Muscle of back (tissue), 3 donors: ENCODE measurements at regions not wholly inside any gene's neighbourhood (a gene's known extent, or its start where the extent isn't known, plus 50 kb on each side); places are given as distances from the start of the nearest gene placed in this dataset.

ENCODE experiments used
- DNase-seq, 3 donors: peaks; one replicate each; pipeline versions ENCODE4 v3.0.0 to v3.0.0-alpha.2; 2013

GRCh38 chr3:43207628-43208085, 78.7 kb upstream of the SNRK start:
- no peak for DNase-seq

GRCh38 chr3:43206632-43207031, 79.7 kb upstream of the SNRK start:
- no peak for DNase-seq

- DNase-seq, result no peak
Measured at GRCh38 chr3:43206105-43206504, 80.2 kb upstream of the SNRK start.

DNA sequence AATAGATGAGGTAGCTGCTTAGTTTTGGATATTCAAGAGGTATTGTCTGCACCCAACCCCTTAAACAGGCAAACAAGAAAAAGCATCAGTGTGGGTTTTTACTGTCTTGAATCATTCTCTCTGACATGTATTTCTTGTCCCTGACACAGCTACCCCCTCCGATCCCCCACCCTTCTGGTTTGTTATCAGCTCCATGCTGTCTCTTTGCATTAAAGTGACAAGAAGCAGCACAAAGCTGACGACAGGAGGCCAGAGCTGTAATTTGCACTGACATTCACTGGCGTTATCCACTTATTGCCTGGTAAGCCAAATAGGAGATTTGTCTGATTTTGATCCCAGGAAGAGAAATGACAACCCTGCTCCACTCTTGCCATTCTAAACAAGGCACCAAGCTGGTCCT, 83.3 kb upstream of the SNRK start:
- no peak for DNase-seq

DNA sequence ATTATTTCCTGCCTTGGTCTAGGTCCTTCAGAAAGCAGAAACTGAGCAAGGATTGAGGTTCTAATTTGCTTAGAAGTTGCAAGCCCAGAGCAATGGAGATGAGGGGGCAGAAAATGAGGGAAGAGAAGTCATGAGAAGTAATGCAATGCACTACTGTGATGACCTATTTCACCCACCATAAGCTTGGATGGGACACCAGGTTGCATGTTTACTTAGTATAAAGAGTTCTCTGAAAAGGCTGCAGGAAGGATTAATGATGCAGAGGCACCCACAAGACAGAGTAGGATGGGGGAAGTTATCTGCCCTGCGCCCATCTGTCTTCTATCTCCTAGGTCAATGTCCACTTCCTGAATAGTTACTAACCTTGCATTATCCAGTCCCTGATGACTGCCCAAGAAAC, 84.8 kb upstream of the SNRK start:
- DNase-seq, result no peak

DNA sequence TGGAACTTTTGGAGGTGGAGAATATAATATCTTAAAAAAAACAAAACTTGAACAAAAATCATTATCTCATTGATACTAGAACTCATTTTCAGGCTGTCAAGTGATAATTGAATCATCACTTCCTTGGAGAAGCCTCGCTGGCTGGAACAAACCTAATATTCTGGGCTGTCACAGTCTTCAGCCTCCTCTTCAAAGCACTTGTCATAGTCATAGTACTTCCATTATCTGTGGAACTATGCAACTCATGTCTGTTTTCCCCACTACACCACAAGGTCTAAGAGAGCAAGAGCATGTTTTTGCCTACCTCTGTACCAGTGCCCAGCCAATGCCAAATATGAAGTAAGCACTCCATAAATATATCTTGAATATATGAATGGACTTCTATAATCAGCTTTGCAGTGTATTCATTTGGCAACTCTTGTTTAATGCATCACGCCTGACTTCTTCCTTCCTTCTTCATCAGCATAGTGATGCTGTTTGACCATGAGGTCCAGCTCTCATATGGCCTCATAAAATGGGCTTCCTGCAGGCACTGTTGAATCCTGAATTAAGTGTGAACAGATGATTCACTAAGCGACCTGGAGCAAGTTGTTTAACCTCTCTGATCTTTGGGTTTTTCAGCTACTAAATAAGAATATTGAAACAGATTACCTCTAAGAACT, 86.6 kb upstream of the SNRK start:
- no peak for DNase-seq

- DNase-seq, result no peak
Measured at GRCh38 chr3:43198791-43199644, 87.3 kb upstream of the SNRK start.

DNA sequence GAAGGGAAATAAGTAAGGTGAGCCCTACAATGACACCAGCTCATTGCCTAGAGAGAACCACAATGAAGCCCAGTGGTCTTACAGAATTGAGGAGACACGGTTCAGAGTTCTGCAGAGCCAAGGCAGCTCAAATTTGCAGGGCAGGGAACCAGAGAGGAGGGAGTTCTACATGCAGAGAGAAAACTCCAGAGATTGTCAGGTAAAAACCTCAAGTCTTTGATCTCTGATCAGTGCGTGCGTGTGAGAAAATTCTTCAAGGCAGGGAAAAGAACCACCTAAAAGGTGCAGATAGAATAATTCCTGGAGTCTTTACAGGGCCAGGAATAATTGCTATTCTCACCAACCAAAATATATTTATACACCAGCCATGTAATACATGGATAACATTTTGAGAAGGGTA, 88.0 kb upstream of the SNRK start:
- no peak for DNase-seq

- no peak for DNase-seq
Measured at GRCh38 chr3:43197181-43197580, 89.2 kb upstream of the SNRK start.

- DNase-seq, result no peak
Measured at GRCh38 chr3:43196721-43197120, 89.6 kb upstream of the SNRK start.

- DNase-seq, result no peak
Measured at GRCh38 chr3:43195115-43195498, 89.2 kb upstream of the POMGNT2 start.

- DNase-seq, result no peak
Measured at GRCh38 chr3:43194490-43195114, 88.7 kb upstream of the POMGNT2 start.

DNA sequence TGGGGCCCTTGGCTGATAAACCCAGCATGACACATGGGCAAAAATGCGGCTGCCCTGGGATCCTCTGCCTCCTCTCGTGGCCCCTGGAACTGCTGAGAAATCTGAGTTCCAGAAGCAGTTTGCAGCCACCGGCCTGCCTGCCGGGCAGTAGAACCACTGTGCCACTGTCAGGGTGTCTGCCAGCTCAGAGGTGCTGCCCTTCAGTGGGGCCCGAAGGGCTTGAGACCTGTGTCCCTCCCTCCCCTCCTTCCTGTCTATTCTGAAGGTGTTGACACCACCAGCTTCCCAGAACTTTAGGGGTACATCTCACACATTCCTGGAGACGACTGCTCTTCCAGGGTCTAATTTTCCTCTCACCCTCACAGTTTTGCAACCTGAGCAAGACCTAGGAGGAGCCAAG, 88.2 kb upstream of the POMGNT2 start:
- DNase-seq, result no peak

- DNase-seq, result no peak
Measured at GRCh38 chr3:43192028-43192427, 86.1 kb upstream of the POMGNT2 start.

- no peak for DNase-seq
Measured at GRCh38 chr3:43191116-43191515, 85.2 kb upstream of the POMGNT2 start.

DNA sequence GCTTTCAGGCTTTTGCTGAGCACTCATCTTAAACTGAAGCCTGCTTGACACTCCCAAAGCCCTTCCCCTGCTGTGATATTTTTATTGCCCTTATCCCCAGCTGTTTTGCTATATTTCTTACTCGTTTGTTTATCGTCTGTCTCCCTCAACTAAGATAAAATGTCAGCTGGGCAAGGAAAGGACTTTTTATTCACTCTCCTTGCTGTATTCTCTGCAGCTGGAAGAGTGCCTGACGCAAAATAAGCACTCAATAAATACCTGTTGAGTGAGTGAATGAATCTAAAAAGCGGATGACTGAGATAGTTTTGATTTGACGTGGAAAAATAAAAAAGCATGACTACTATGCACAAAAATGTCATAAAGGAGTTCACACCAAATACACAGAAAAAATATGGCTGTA, 84.8 kb upstream of the POMGNT2 start:
- DNase-seq, result peak in 1 of 3 donors; percentile 66

DNA sequence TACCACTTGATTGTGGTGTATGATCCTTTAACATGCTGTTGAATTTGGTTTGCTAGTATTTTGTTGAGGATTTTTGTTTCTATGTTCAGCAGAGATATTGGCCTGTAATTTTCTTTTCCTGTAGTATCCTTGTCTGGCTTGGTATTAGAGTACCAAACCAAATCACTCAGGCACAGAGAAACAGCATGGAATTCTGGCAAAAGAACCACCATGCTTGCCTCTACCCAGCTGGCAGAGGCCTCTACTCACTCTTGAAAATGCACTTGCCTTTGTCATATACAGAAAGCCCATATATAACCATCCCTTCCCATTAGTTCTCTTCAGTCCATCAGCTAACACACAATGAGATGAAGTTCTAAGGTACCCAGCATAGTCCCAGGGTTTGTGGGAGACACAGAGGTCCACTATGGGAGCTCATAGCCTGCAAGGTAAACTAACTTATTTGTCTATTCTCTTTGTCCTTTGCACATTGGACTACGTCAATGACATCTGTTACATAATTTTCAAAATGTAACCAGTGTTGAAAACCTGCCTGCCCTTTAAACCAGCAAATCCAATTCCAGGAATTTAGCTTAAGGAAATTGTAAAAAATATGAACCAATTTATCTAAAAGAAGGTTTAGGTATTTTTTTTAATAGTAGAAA, 82.1 kb upstream of the POMGNT2 start:
- DNase-seq, result no peak

- DNase-seq, result no peak
Measured at GRCh38 chr3:43185983-43186314, 80.1 kb upstream of the POMGNT2 start.

DNA sequence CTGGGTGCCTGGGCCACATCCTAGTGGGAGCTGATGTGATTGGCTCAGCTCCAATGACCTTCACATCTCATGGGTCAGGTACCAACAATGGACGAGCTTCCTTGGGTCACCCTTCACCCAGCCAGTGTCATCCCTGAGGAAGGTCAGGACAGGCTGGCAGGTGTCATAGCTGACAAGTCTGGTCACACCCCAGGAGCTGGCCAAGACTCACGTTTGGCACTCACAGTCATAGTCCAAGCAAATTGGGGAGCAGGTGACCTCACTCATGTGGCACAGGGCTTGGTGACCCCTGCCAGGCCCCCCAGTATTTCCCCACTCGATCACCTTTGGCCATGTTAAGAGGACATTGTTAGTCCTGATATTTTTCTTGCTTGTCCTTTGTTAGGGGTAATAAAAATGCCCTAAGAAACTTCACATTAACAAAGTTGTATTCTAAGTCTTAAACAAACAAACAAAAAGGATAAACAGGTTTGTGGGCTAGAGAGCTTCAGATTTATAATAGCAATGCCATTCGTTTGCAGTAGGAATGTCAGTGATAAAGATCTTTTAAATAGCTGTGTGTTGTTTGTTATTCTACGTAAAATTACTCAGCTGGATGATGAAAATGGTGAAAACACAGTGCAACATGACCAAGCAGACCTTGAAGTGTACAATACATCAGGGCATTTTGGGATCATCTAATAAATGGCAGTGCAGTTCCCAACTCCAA, 79.5 kb upstream of the POMGNT2 start:
- DNase-seq, result no peak

DNA sequence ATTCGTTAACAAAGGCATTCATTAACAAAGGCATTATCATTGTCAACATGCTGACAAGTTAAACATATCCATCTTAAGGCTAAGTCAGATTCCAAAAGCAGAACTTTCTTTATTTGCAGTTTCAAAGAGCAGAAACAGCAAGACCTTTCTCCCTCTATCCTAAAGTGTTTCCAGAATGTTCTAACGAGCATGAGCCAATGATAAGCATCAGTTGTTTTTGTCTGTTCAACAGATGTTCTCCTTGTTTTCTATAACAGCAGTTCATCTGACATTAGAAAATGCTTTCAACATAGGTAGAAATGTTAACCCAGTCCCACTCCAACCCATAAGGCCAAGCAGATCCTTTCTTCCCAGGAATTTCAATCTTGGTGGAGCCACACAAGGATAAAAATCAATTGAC, 77.6 kb upstream of the POMGNT2 start:
- no peak for DNase-seq

DNA sequence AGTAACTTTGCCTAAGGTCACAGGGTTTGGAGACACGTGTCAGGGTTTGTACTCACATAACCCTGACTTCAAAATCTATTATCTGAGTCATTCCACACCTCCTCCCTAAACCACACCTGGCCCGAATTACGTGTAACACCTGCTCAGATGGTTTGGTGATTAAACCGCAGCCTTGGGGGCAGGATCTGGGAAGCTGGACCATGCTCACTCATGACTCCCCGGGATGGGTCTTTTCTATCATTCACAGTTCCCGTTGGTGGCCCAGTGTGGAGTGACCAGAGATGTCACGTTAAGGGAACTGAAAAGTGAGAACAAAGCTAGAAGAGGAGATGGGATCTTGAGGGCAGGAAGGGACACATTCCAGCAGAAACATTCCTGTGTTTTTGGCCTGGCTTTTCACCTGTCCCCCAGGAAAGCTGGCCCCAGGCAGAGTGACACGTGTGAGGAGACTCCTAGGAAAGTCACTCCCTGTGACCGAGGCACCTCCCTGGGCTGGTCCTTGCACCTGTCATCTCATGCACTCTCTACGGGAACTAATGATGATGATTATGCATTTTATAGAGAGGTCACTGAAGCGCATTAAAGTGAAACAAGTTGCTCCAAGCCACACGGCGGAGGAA, 75.4 kb upstream of the POMGNT2 start:
- DNase-seq, result no peak

DNA sequence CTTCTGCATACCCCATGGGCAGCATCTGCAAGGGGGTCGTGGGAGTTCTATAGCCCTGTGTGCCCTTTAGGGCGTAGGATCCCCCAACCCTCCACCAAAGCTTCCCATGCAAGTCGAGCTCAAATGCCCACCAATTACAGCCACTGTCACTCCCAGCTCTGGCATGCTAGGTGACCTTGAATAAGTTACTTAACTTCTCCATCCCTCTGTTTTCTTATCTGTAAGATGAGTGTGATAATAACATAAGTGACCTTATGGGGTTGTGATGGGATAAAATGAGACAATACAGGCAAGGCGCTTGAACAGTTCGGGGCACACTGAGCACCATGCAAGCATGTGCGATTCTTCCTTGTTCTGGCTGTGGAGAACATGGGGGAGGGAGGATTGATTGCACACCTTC, 74.8 kb upstream of the POMGNT2 start:
- no peak for DNase-seq
